ENCODE measurements at regions not wholly inside any gene's neighbourhood (a gene's known extent, or its start where the extent isn't known, plus 50 kb on each side); places are given as distances from the start of the nearest gene placed in this dataset.

DNA sequence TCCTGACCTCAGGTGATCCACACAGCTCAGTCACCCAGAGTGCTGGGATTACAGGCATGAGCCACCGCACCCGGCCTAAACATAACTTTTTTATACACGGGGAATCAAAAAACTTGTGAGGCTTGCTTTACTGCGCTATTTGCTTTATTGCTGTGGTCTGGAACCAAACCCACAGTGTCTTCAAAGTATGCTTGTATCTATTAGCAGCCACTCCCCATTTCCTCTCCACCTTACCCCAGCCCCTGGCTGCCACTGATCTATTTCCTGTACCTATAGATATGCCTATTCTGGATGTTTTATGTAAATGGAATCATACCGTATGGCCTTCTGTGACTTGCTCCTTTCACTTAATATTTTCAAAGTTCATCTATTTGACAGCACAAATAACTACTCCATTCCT, 233.4 kb downstream of the BMP4 start:
- H3K79me2 ChIP-seq (ENCODE audit: control insufficient read depth in 1 of 2, insufficient read depth in 2 of 2, low read length in 2 of 2) = no peaks in the 10 kb centered on the region
- no peak overlapping the region for H2BK5ac ChIP-seq (ENCODE audit: low read depth, low read length)
- POLR2A ChIA-PET (ENCODE audit: partially characterized antibody) = no interaction called here
- TF ChIP-seq BCL11A (IDR thresholded peaks at IDR 0.05; ENCODE audit: low read depth in 2 of 2, low read length in 2 of 2) (no peak), TAF1 (IDR thresholded peaks at IDR 0.05; ENCODE audit: low read depth, low read length) (no peak), GABPA (IDR thresholded peaks at IDR 0.05; ENCODE audit: borderline replicate concordance, insufficient read depth, low read length) (no peak), EZH2 (IDR thresholded peaks at IDR 0.05; ENCODE audit: low read depth, low read length, severe bottlenecking) (no peak), SP4 (IDR thresholded peaks at IDR 0.05; ENCODE audit: low read length) (no peak), CBX8 (IDR thresholded peaks at IDR 0.05; ENCODE audit: borderline replicate concordance, low read depth, low read length) (no peak), EGR1 (IDR thresholded peaks at IDR 0.05; ENCODE audit: borderline replicate concordance, low read depth, low read length) (no peak), POLR2AphosphoS5 (IDR thresholded peaks at IDR 0.05; ENCODE audit: low read depth, low read length) (no peak), SRF (IDR thresholded peaks at IDR 0.05; ENCODE audit: low read depth, low read length) (no peak), CHD1 (IDR thresholded peaks at IDR 0.05; ENCODE audit: low read depth, low read length) (no peak), RAD21 (IDR thresholded peaks at IDR 0.05 in 1 of 2, conservative IDR thresholded peaks at IDR 0.05 in 1 of 2; ENCODE audit: low read depth in 2 of 2, low read length in 2 of 2) (no peak), CBX5 (IDR thresholded peaks at IDR 0.05; ENCODE audit: low read depth, low read length) (no peak), CTBP2 (IDR thresholded peaks at IDR 0.05; ENCODE audit: borderline replicate concordance, insufficient read depth, insufficient read length, low read length) (no peak)
- TF ChIP-seq, protein P1, sequence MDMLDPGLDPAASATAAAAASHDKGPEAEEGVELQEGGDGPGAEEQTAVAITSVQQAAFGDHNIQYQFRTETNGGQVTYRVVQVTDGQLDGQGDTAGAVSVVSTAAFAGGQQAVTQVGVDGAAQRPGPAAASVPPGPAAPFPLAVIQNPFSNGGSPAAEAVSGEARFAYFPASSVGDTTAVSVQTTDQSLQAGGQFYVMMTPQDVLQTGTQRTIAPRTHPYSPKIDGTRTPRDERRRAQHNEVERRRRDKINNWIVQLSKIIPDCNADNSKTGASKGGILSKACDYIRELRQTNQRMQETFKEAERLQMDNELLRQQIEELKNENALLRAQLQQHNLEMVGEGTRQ (IDR thresholded peaks at IDR 0.05; ENCODE audit: low read length) = no peak

More for the DNA sequence above, 233.4 kb downstream of the BMP4 start:
- CTCF ChIA-PET (ENCODE audit: partially characterized antibody) = no interaction called here
- no peak overlapping the region for H2AK5ac ChIP-seq (ENCODE audit: low read depth, low read length)
- H4K8ac ChIP-seq (ENCODE audit: extremely low read depth, insufficient read depth, low read length) = no peak overlapping the region
- no peak overlapping the region for H3K9ac ChIP-seq (replicated peaks in 1 of 4; ENCODE audit: extremely low read depth in 1 of 4, low read depth in 3 of 4, low read length in 3 of 4)
- H3K79me1 ChIP-seq (ENCODE audit: low read depth, low read length) = no peaks in the 10 kb centered on the region
- H3K9me3 ChIP-seq (ENCODE audit: insufficient read depth in 2 of 2, low read depth in 1 of 2, low read length in 1 of 2) = no peaks in the 10 kb centered on the region
- no peak overlapping the region for H3K56ac ChIP-seq (replicated peaks; ENCODE audit: insufficient read length, low read depth, low read length)
- no peak overlapping the region for H4K5ac ChIP-seq (ENCODE audit: insufficient read length, low read depth, low read length)
- H2AFZ ChIP-seq (ENCODE audit: low read length) = no peak overlapping the region
- FAIRE-seq (no peak), DNase-seq (ENCODE audit: low read depth in 1 of 2, low spot score in 2 of 2) (no peak)
- no peak overlapping the region for H2BK120ac ChIP-seq (replicated peaks; ENCODE audit: low read depth, low read length)
- no peak overlapping the region for H2BK20ac ChIP-seq (ENCODE audit: low read length)
- H3K27ac ChIP-seq (ENCODE audit: low read depth, low read length) = no peak overlapping the region
- no peaks in the 10 kb centered on the region for H3K27me3 ChIP-seq (replicated peaks in 1 of 4; ENCODE audit: control insufficient read depth in 3 of 4, extremely low read depth in 1 of 4, insufficient read depth in 3 of 4, low read length in 3 of 4)
- no peaks in the 10 kb centered on the region for H4K20me1 ChIP-seq (replicated peaks in 1 of 2; ENCODE audit: control insufficient read depth in 1 of 2, insufficient read depth in 2 of 2, low read length in 2 of 2)
- H3K14ac ChIP-seq (ENCODE audit: insufficient read length) = no peak overlapping the region
- H4K91ac ChIP-seq (replicated peaks; ENCODE audit: insufficient read length, low read length) = no peak overlapping the region
- H2BK12ac ChIP-seq (ENCODE audit: low read depth, low read length) = no peak overlapping the region
- H3K4me2 ChIP-seq (ENCODE audit: insufficient read depth in 1 of 2, low read depth in 2 of 2, low read length in 2 of 2) = no peak overlapping the region
- H3K4ac ChIP-seq (replicated peaks; ENCODE audit: insufficient read length, low read depth, low read length) = no peak overlapping the region
- H3K23me2 ChIP-seq (ENCODE audit: low read depth, low read length) = no peaks in the 10 kb centered on the region; the same call in 1 of the 2 replicates
- H3K23ac ChIP-seq (ENCODE audit: insufficient read length) = no peak overlapping the region
- H3K18ac ChIP-seq (ENCODE audit: extremely low read depth, low read length) = no peak overlapping the region
- no peak overlapping the region for H3K4me3 ChIP-seq (ENCODE audit: extremely low read depth in 1 of 4, insufficient read depth in 2 of 4, low read depth in 3 of 4, low read length in 4 of 4)
- 95% methylated on average over 5 of the region's 5 CpGs; no CpG with 5 or more reads in 1 of the 2 experiments for WGBS, 2 experiments (ENCODE audit: extremely low coverage in 1 of 2, insufficient coverage in 1 of 2, insufficient read length in 1 of 2, insufficient replicate concordance in 2 of 2, low coverage in 1 of 2, low lambda C conversion rate in 2 of 2, missing lambda C conversion rate in 1 of 2)
- H2BK15ac ChIP-seq (ENCODE audit: low read length) = no peak overlapping the region
- no peaks in the 10 kb centered on the region for H3K36me3 ChIP-seq (ENCODE audit: control insufficient read depth in 2 of 4, insufficient read depth in 4 of 4, low read length in 3 of 4)
- H3K4me1 ChIP-seq (replicated peaks in 1 of 4; ENCODE audit: control insufficient read depth in 3 of 4, insufficient read depth in 4 of 4, low read length in 3 of 4) = no peaks in the 10 kb centered on the region

Data from H1 (cell line).